SK-N-MC (cell line): ENCODE measurements at regions not wholly inside any gene's neighbourhood (a gene's known extent, or its start where the extent isn't known, plus 50 kb on each side); places are given as distances from the start of the nearest gene placed in this dataset.

ENCODE experiments used
- DNase-seq: peaks from one replicate; pipeline ENCODE4 v3.0.0-alpha.2; 2011; ENCODE audit warnings: low read depth, low spot score
- H3K27ac ChIP-seq: fragments of 200-600 bp; sonication (generic); 2 replicates; pipeline ENCODE4 v1.5.1; 2016; ENCODE audit warnings: mixed run types
- H3K36me3 ChIP-seq: fragments of 200-600 bp; sonication (generic); 2 replicates; pipeline ENCODE4 v1.6.1; 2017; ENCODE audit warnings: antibody characterized with exemption, low read length, mixed read lengths; ENCODE audit not compliant: insufficient read depth
- H3K4me3 ChIP-seq: fragments of 200-600 bp; sonication (generic); 2 replicates; pipeline ENCODE4 v1.5.1; 2016
- H3K9ac ChIP-seq: fragments of 200-600 bp; sonication (generic); 2 replicates; pipeline ENCODE4 v1.8.0; 2017; ENCODE audit warnings: mixed run types, mixed read lengths; ENCODE audit not compliant: insufficient read length
- H3K9me3 ChIP-seq: fragments of 200-600 bp; sonication (generic); 2 replicates; pipeline ENCODE4 v1.6.1; 2017; ENCODE audit warnings: low read depth, mild to moderate bottlenecking, antibody characterized with exemption, low read length, moderate library complexity, mixed read lengths
- EZH2 ChIP-seq: fragments of 200-600 bp; sonication (generic); IDR thresholded peaks from one replicate; pipeline ENCODE4 v1.6.1; 2017; ENCODE audit warnings: antibody characterized with exemption
- FOXP2 ChIP-seq: optimal IDR thresholded peaks from 2 replicates; pipeline ENCODE3; 2011; ENCODE audit warnings: mild to moderate bottlenecking, moderate library complexity; ENCODE audit not compliant: insufficient read depth; ENCODE audit errors: extremely low read length, control extremely low read depth
- POLR2AphosphoS5 ChIP-seq: IDR thresholded peaks from 2 replicates; pipeline ENCODE4 v1.6.1; 2012; ENCODE audit warnings: mild to moderate bottlenecking, low read depth, low read length, borderline replicate concordance

DNA sequence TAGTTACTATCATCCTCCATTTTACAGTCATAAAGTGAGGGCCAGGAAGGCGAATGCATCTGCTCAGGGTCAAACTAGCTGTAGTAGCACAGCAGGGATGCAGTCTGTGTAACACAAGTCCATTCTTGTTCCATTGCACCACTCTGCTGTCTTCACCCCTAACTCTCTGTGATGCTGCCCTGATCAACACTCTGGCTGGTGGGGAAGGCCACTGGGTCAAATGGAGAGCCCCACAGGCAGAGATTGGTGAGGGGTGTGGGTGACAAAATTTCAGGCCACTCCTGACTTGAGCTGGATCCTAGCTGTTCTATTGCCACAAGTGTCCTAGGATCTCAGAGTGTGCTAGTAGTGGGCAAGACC, 136.5 kb downstream of the PJA1 start:
- no peaks in the 10 kb centered on the region for H3K36me3 ChIP-seq
- no peaks in the 10 kb centered on the region for H3K9me3 ChIP-seq
- DNase-seq, result no peak
- TF ChIP-seq POLR2AphosphoS5 (no peak), FOXP2 (no peak), EZH2 (no peak)
- H3K4me3 ChIP-seq, result no peak overlapping the region
- H3K9ac ChIP-seq, result no peak overlapping the region
- H3K27ac ChIP-seq, result no peak overlapping the region

DNA sequence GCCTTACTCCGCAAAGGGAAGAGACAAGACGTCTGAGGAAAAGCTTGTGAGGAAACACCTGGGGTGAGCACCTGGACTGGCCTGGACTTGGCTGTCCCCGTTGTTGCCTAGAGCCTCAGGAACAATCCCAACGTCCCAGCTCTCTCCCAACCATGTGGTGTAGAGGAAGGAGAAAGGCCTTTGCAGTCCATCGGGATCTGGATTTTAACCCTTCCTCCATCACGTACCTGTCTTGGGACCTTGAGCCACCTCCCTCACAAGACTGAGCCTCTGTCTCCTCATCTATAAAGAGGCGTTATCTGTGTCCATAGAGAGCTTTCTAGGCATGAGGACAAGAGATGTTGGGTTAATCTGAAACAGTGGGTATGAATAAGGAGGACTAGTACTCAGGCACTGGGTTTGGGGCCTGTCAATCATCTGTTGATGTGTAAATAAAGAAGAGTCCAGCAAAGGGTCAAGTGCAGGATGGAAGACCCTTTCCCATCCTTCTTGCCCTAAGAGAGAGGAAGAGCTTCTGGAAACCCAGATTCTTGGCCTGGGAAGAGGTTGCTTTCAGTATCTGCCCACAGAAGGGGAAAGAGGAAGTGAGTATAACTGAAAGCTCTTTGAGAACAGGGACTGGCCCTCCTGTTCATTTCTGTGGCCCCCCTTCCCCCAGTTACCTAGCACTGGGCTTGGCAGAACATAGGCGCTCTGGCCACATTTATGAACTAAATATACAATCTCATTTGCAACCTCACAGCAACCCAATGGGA, 137.1 kb downstream of the PJA1 start:
- Histone ChIP-seq H3K36me3 (no peaks in the 10 kb centered on the region), H3K27ac (no peak overlapping the region), H3K4me3 (no peak overlapping the region), H3K9ac (no peak overlapping the region), H3K9me3 (no peaks in the 10 kb centered on the region)
- TF ChIP-seq POLR2AphosphoS5 (no peak), FOXP2 (no peak), EZH2 (no peak)
- DNase-seq, result no peak

DNA sequence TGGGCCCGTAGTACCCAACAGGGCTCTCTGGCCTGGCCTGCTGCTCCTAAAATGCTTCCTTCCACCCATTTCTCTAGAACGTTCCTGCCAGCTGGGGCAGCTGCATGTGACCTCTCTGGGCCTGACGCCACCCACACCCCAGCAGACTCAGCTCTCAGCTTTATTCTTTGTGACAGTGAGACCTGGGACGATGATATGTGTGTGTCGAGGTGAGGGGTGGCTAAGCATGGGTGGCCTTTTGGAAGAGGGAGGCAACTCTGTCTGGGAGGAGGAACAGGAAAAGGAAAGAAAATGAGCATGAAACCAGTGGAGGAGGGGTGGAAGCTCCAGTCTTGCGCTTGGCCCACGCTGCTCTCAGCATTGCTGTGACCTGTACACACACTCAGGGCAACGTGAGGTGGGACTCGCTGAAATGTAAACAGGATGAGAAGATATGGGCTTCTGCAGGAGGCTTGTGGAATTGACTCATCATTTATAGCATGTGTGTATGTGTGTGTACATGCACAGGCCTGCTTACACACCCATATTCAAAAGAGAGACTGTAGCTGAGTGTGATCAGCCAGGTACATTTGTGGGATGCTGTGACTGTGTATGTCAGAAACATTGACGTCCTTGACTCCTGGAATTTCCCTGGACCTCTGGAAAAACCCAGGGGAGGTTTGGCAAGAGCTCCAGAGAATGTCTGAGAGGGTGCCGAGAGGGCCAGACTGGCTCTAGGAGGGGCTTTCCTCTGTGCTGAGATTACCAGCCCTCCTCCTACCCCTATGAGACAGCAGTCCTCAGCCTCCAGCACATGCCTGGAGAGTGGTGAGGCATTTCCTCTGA, 137.9 kb downstream of the PJA1 start:
- no peaks in the 10 kb centered on the region for H3K9me3 ChIP-seq
- no peak for TF ChIP-seq POLR2AphosphoS5
- TF ChIP-seq FOXP2, result no peak
- TF ChIP-seq EZH2, result no peak
- no peak for DNase-seq

DNA sequence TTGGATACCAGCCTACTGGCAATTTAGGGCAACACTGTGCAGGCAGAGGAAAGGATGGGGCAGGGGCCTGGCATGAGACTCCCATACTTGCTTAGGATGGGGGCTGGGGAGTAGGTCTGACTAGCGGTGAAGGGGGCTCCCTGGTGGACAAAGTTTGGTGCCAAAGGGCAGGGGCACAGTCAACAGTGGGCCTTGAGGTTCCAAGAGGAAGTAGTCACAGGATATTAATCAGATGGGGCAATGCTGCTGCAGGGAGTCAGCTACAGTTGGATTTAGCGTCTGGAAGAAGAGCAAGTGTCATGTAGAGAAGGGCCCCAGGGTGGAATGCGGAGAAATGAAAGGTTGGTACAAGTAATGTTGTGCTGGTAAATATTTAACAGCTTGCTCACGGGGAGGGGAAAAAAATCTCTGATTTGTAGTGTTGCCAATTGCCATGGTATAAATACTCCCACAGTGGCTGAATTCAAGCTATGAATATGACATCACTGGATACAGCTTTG, 139.4 kb downstream of the PJA1 start:
- Histone ChIP-seq H3K9ac (no peak overlapping the region), H3K9me3 (no peaks in the 10 kb centered on the region), H3K36me3 (no peaks in the 10 kb centered on the region), H3K27ac (no peak overlapping the region), H3K4me3 (no peak overlapping the region)
- no peak for DNase-seq
- no peak for TF ChIP-seq FOXP2
- TF ChIP-seq POLR2AphosphoS5, result no peak
- no peak for TF ChIP-seq EZH2

More for the DNA sequence above, 137.9 kb downstream of the PJA1 start:
- H3K27ac ChIP-seq, result no peak overlapping the region
- no peak overlapping the region for H3K9ac ChIP-seq
- no peaks in the 10 kb centered on the region for H3K36me3 ChIP-seq
- no peak overlapping the region for H3K4me3 ChIP-seq

- DNase-seq, result no peak
- H3K9ac ChIP-seq, result no peak overlapping the region
- no peaks in the 10 kb centered on the region for H3K9me3 ChIP-seq
- TF ChIP-seq POLR2AphosphoS5 (no peak), EZH2 (no peak), FOXP2 (no peak)
- no peak overlapping the region for H3K4me3 ChIP-seq
- no peaks in the 10 kb centered on the region for H3K36me3 ChIP-seq
- H3K27ac ChIP-seq, result no peak overlapping the region
These were observed 140.3 kb downstream of the PJA1 start for GRCh38 chrX:69024931-69025330.

GRCh38 chrX:69024161-69024736, 141.0 kb downstream of the PJA1 start:
- DNase-seq, result no peak
- Histone ChIP-seq H3K9me3 (no peaks in the 10 kb centered on the region), H3K36me3 (no peaks in the 10 kb centered on the region), H3K4me3 (no peak overlapping the region), H3K27ac (no peak overlapping the region), H3K9ac (no peak overlapping the region)
- TF ChIP-seq POLR2AphosphoS5, result no peak

DNA sequence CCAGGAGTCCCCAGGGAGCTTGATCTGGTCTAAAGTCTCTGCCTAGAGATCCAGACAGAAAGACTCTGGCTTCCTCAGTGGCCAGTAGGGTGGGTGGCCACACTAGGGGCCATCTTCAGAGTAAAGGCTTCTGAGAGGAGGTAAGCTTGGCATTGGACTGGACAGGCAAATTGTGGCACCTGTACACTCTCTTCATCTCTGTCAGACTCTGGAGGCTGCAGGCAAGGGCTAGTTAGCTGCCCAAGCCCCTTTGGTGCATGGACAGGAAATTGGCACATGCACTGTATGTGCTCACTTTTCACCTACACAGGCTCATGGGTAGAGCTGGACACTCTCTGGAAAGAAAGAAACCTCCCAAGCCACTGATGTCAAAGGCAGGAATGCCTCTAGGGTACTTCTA, 142.8 kb downstream of the PJA1 start:
- DNase-seq, result no peak
- Histone ChIP-seq H3K27ac (no peak overlapping the region), H3K9ac (no peak overlapping the region), H3K36me3 (no peaks in the 10 kb centered on the region), H3K9me3 (no peaks in the 10 kb centered on the region), H3K4me3 (no peak overlapping the region)
- no peak for TF ChIP-seq POLR2AphosphoS5
- no peak for TF ChIP-seq EZH2
- TF ChIP-seq FOXP2, result no peak

GRCh38 chrX:69021141-69021960, 143.9 kb downstream of the PJA1 start:
- H3K9me3 ChIP-seq, result no peaks in the 10 kb centered on the region
- DNase-seq, result no peak
- TF ChIP-seq EZH2, result no peak
- no peak for TF ChIP-seq POLR2AphosphoS5
- TF ChIP-seq FOXP2, result no peak
- no peak overlapping the region for H3K9ac ChIP-seq
- no peak overlapping the region for H3K4me3 ChIP-seq
- no peaks in the 10 kb centered on the region for H3K36me3 ChIP-seq
- H3K27ac ChIP-seq, result no peak overlapping the region
